RCC 7860 (cell line): ENCODE measurements at regions not wholly inside any gene's neighbourhood (a gene's known extent, or its start where the extent isn't known, plus 50 kb on each side); places are given as distances from the start of the nearest gene placed in this dataset.

Experiments used
- DNase-seq: peaks from one replicate; pipeline ENCODE4 v3.0.0-alpha.2; 2015; ENCODE audit warnings: low spot score
- FAIRE-seq: peaks from 2 replicates; lab custom pipeline; 2012; peaks lifted over from hg19 to GRCh38; lab: Jason Lieb, UNC

DNA sequence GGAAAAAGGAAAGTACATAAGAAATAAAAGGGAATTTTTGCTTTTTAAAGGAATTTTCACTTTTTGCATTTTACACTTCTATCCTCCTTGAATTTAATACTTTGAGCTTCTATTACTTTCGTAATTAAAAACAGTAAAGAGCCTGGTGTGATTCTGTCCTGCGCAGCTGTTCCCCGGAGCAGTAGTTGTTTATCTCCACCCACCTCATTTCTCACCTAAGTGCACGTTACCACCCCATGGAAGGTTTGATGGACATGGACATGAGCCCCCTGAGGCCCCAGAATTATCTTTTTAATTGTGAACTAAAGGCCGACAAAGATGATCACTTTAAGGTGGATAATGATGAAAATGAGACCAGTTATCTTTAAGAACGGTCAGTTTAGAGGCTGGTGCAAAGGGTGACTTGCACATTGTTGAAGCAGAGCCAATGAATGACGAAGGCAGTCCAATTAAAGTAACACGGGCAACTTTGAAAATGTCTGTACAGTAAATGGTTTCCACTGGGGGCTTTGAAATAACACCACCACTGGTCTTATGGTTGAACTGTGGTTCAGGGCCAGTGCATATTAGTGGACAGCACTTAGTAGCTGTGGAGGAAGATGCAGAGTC lies 52.1 kb upstream of the TEX13D start:
- FAIRE-seq (no peak), DNase-seq (no peak)

- FAIRE-seq = no peak
- no peak for DNase-seq
Observed at GRCh38 chrX:124282580-124282979, 49.9 kb upstream of the TEX13D start.
